ENCODE measurements at regions not wholly inside any gene's neighbourhood (a gene's known extent, or its start where the extent isn't known, plus 50 kb on each side); places are given as distances from the start of the nearest gene placed in this dataset.

DNA sequence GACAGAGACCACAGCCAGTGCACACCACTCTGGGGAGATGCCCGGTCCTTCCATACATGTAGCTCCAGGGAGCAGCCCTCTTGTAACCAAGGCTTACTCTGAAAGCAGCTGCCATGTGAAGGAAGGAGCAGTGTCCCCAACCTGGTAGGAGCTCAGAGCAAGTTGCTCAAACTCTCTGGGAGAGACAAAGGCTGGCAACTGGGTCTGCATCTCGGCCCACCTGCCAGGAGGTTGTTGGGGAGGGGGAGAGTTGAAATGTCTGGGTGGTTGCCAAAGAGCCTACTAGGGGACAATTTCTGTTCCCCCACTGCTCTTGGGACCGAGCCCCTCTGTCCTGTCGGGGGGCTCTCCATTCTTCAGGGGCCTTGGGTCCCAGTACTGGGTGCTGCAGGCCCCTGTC, 309.9 kb downstream of the TLE3 start:
- intact Hi-C loops (cut with micrococcal nuclease; ENCODE audit: unreplicated experiment): no loop called here
- Histone ChIP-seq H3K4me3 (ENCODE audit: low read depth, low read length, poor library complexity, severe bottlenecking) (no peak overlapping the region), H3K79me2 (ENCODE audit: insufficient read depth, low read depth, low read length) (no peaks in the 10 kb centered on the region), H3K36me3 (ENCODE audit: insufficient read depth, low read length) (no peaks in the 10 kb centered on the region), H3K4me1 (ENCODE audit: insufficient read depth, low read length, poor library complexity, severe bottlenecking) (peaks cover 11% of the 10 kb centered on the region), H3K4me2 (ENCODE audit: low read length) (no peak overlapping the region), H2AFZ (ENCODE audit: low read length) (no peak overlapping the region), H3K9me2 (ENCODE audit: insufficient read depth, low read length) (no peaks in the 10 kb centered on the region), H3K9me3 (ENCODE audit: low read length) (no peaks in the 10 kb centered on the region), H3K27ac (ENCODE audit: low read depth, low read length, poor library complexity, severe bottlenecking) (no peak overlapping the region), H4K20me1 (ENCODE audit: insufficient read depth, low read length) (no peaks in the 10 kb centered on the region)
- no TSS peak for BruUV-seq (replicated peaks)
- POLR2A ChIA-PET: interaction anchor here (0.7 kb wide), 1 partner anchor 229 kb away, joined by 3 read pairs; no protein-coding TSS in a partner anchor
- CTCF ChIA-PET (ENCODE audit: unreplicated experiment): no interaction called here
- DNase-seq (ENCODE audit: low spot score): no peak
- TF ChIP-seq, protein P1, sequence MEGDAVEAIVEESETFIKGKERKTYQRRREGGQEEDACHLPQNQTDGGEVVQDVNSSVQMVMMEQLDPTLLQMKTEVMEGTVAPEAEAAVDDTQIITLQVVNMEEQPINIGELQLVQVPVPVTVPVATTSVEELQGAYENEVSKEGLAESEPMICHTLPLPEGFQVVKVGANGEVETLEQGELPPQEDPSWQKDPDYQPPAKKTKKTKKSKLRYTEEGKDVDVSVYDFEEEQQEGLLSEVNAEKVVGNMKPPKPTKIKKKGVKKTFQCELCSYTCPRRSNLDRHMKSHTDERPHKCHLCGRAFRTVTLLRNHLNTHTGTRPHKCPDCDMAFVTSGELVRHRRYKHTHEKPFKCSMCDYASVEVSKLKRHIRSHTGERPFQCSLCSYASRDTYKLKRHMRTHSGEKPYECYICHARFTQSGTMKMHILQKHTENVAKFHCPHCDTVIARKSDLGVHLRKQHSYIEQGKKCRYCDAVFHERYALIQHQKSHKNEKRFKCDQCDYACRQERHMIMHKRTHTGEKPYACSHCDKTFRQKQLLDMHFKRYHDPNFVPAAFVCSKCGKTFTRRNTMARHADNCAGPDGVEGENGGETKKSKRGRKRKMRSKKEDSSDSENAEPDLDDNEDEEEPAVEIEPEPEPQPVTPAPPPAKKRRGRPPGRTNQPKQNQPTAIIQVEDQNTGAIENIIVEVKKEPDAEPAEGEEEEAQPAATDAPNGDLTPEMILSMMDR (conservative IDR thresholded peaks at IDR 0.05; ENCODE audit: low read length): no peak
- no peak for TF ChIP-seq EZH2phosphoT487 (IDR thresholded peaks at IDR 0.05; ENCODE audit: borderline replicate concordance, low read depth, low read length)

DNA sequence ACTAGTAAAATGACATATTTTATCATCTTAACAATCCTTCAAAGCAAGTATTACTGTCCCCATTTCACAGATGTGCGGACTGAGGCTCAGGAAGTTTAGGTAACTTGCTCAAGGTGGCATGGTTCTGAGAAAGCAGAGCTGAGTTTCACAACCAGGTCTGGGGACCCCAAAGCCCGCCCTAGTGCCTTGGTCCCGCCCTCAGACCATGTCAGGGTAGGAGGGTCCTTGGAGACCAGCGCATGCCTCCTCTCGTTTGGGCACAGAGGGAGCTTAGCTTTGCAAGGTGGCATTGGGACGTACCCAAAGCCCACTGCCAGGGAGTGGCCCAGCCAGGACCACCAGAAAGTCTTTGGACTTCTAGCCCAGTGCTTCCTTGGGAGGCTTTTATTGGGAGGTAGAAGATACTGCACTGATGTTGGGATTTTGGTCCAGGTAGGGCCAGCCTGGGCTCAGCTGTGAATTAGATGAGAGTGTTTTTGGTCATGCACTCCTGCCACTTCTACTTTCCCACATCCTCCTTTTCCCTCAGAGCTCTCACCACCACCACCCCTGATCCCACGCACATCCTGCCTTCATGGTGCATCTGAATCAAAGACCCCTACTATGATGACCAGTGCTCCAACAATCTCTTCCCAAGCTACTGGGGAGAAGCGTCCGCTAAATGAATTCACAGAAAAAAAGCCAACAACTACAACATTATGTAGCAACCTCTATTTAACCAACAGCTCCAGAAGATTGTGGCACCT, 307.9 kb downstream of the TLE3 start:
- H3K79me2 ChIP-seq (ENCODE audit: insufficient read depth, low read depth, low read length): no peaks in the 10 kb centered on the region
- BruUV-seq (replicated peaks): no TSS peak
- H3K9me2 ChIP-seq (ENCODE audit: insufficient read depth, low read length): no peaks in the 10 kb centered on the region
- H3K4me2 ChIP-seq (ENCODE audit: low read length): no peak overlapping the region
- H3K27ac ChIP-seq (ENCODE audit: low read depth, low read length, poor library complexity, severe bottlenecking): no peak overlapping the region
- DNase-seq (ENCODE audit: low spot score): no peak
- no peaks in the 10 kb centered on the region for H3K4me1 ChIP-seq (ENCODE audit: insufficient read depth, low read length, poor library complexity, severe bottlenecking)
- no peak overlapping the region for H2AFZ ChIP-seq (ENCODE audit: low read length)
- H3K9me3 ChIP-seq (ENCODE audit: low read length): no peaks in the 10 kb centered on the region
- H3K36me3 ChIP-seq (ENCODE audit: insufficient read depth, low read length): no peaks in the 10 kb centered on the region
- no peak for TF ChIP-seq EZH2phosphoT487 (IDR thresholded peaks at IDR 0.05; ENCODE audit: borderline replicate concordance, low read depth, low read length)
- TF ChIP-seq, protein P1 (conservative IDR thresholded peaks at IDR 0.05; ENCODE audit: low read length): no peak
- ChIA-PET POLR2A (no interaction called here), CTCF (ENCODE audit: unreplicated experiment) (interaction anchor here (0.7 kb wide), 1 partner anchor 33 kb away, joined by 4 read pairs; no protein-coding TSS in a partner anchor)
- H3K4me3 ChIP-seq (ENCODE audit: low read depth, low read length, poor library complexity, severe bottlenecking): no peak overlapping the region
- no peaks in the 10 kb centered on the region for H4K20me1 ChIP-seq (ENCODE audit: insufficient read depth, low read length)
- intact Hi-C loops (cut with micrococcal nuclease; ENCODE audit: unreplicated experiment): no loop called here

DNA sequence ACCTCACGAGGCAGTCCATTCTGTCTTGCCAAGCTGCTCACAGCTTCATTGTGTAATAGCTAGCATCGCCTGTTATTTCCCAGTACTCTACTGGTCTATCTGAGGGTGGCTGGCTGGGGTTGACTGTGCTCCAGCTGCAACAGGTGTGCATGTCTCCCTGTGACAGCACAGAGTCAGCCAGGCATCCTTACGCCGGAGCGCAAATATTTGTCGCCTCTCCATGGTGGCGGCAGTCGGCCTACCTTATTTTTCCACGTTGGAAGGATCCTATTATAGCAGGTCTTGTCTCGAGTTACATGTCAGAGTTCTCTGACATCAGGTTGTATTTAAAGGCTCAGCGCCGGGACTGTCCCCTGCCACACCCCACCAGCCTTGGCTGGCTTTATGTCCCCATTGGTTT, 307.1 kb downstream of the TLE3 start:
- POLR2A ChIA-PET: no interaction called here
- DNase-seq (ENCODE audit: low spot score): no peak
- no peak overlapping the region for H3K27ac ChIP-seq (ENCODE audit: low read depth, low read length, poor library complexity, severe bottlenecking)
- no peaks in the 10 kb centered on the region for H3K9me2 ChIP-seq (ENCODE audit: insufficient read depth, low read length)
- no TSS peak for BruUV-seq (replicated peaks)
- CTCF ChIA-PET (ENCODE audit: unreplicated experiment): no interaction called here
- H3K79me2 ChIP-seq (ENCODE audit: insufficient read depth, low read depth, low read length): no peaks in the 10 kb centered on the region
- H3K4me1 ChIP-seq (ENCODE audit: insufficient read depth, low read length, poor library complexity, severe bottlenecking): no peaks in the 10 kb centered on the region
- H3K4me3 ChIP-seq (ENCODE audit: low read depth, low read length, poor library complexity, severe bottlenecking): no peak overlapping the region
- no peak overlapping the region for H3K4me2 ChIP-seq (ENCODE audit: low read length)
- no peak overlapping the region for H2AFZ ChIP-seq (ENCODE audit: low read length)
- intact Hi-C loops (cut with micrococcal nuclease; ENCODE audit: unreplicated experiment): no loop called here
- no peak for TF ChIP-seq EZH2phosphoT487 (IDR thresholded peaks at IDR 0.05; ENCODE audit: borderline replicate concordance, low read depth, low read length)
- TF ChIP-seq, protein P1 (conservative IDR thresholded peaks at IDR 0.05; ENCODE audit: low read length): no peak
- H3K9me3 ChIP-seq (ENCODE audit: low read length): no peaks in the 10 kb centered on the region
- H3K36me3 ChIP-seq (ENCODE audit: insufficient read depth, low read length): no peaks in the 10 kb centered on the region
- no peaks in the 10 kb centered on the region for H4K20me1 ChIP-seq (ENCODE audit: insufficient read depth, low read length)
